Large intestine (tissue), 3 donors: ENCODE measurements at regions not wholly inside any gene's neighbourhood (a gene's known extent, or its start where the extent isn't known, plus 50 kb on each side); places are given as distances from the start of the nearest gene placed in this dataset.

Source experiments
- DNase-seq, 2 donors: peaks; one replicate each; pipeline versions ENCODE4 v3.0.0 to v3.0.0-alpha.2; 2013
- H3K27ac ChIP-seq: one replicate; pipeline ENCODE4 v1.5.1; 2013; ENCODE audit warnings: low read length
- H3K27me3 ChIP-seq: 2 replicates; pipeline ENCODE4 v1.6.1; 2013; ENCODE audit warnings: low read length; ENCODE audit not compliant: control insufficient read depth, insufficient read depth
- H3K36me3 ChIP-seq: 2 replicates; pipeline ENCODE4 v1.6.1; 2013; ENCODE audit warnings: low read length; ENCODE audit not compliant: control insufficient read depth, insufficient read depth
- H3K4me1 ChIP-seq: one replicate; pipeline ENCODE4 v1.6.1; 2013; ENCODE audit warnings: low read length; ENCODE audit not compliant: control insufficient read depth, insufficient read depth
- H3K4me3 ChIP-seq: one replicate; pipeline ENCODE4 v1.5.1; 2013; ENCODE audit warnings: low read length
- H3K9me3 ChIP-seq: one replicate; pipeline ENCODE4 v1.6.1; 2013; ENCODE audit warnings: mild to moderate bottlenecking, low read depth, low read length, moderate library complexity; ENCODE audit not compliant: control insufficient read depth
- WGBS: methylation state at CpG from one replicate; pipeline ENCODE4 v1.1.5; 2013; ENCODE audit warnings: low lambda C conversion rate; ENCODE audit not compliant: insufficient coverage; 5-methylcytosine and 5-hydroxymethylcytosine counted together

GRCh38 chr9:95733741-95734666 lies 141.5 kb upstream of the ERCC6L2 start:
- Histone ChIP-seq H3K4me1 (peaks cover 22% of the 10 kb centered on the region), H3K4me3 (no peak overlapping the region), H3K27ac (no peak overlapping the region), H3K36me3 (no peaks in the 10 kb centered on the region), H3K9me3 (peaks cover 4% of the 10 kb centered on the region), H3K27me3 (no peaks in the 10 kb centered on the region)
- DNase-seq, result no peak
- WGBS, result 0% methylated on average over 1 of the region's 12 CpGs

GRCh38 chr9:95732802-95733688 lies 142.4 kb upstream of the ERCC6L2 start:
- Histone ChIP-seq H3K4me3 (no peak overlapping the region), H3K27me3 (no peaks in the 10 kb centered on the region), H3K36me3 (no peaks in the 10 kb centered on the region), H3K27ac (no peak overlapping the region), H3K4me1 (peaks cover 22% of the 10 kb centered on the region), H3K9me3 (peaks cover 8% of the 10 kb centered on the region)
- no peak for DNase-seq
- no CpG with 5 or more reads among the region's 6 CpGs for WGBS

DNA sequence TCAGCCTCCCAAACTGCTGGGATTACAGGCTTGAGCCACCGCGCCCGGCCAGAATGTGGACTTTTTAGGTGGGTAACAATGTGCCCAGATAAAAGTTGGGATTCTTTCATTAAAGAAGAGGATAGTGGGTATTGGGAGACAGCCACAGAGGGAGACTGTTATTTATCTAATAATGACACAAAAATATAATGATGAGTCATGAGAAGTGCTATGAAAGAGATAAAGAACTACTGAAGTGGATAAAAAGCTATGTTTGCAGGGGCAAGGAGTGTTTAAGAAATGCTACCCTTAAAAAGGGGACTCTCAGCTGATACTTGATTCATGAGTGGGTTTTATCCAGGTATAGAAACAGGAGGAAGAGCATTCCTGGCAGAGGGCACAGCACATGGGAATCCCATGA lies 143.6 kb upstream of the ERCC6L2 start:
- Histone ChIP-seq H3K36me3 (no peaks in the 10 kb centered on the region), H3K27ac (no peak overlapping the region), H3K4me3 (no peak overlapping the region), H3K9me3 (peaks cover 8% of the 10 kb centered on the region), H3K4me1 (peaks cover 22% of the 10 kb centered on the region), H3K27me3 (no peaks in the 10 kb centered on the region)
- WGBS, result no CpG with 5 or more reads among the region's 3 CpGs
- no peak for DNase-seq

GRCh38 chr9:95729669-95730368 lies 145.7 kb upstream of the ERCC6L2 start:
- H3K4me3 ChIP-seq, result no peak overlapping the region
- 92% methylated on average over 2 of the region's 5 CpGs for WGBS
- no peak overlapping the region for H3K27ac ChIP-seq
- H3K4me1 ChIP-seq, result peaks cover 28% of the 10 kb centered on the region
- H3K9me3 ChIP-seq, result peaks cover 10% of the 10 kb centered on the region
- H3K36me3 ChIP-seq, result no peaks in the 10 kb centered on the region
- no peaks in the 10 kb centered on the region for H3K27me3 ChIP-seq
- DNase-seq, result peak in 1 of 2 donors; percentile 38

DNA sequence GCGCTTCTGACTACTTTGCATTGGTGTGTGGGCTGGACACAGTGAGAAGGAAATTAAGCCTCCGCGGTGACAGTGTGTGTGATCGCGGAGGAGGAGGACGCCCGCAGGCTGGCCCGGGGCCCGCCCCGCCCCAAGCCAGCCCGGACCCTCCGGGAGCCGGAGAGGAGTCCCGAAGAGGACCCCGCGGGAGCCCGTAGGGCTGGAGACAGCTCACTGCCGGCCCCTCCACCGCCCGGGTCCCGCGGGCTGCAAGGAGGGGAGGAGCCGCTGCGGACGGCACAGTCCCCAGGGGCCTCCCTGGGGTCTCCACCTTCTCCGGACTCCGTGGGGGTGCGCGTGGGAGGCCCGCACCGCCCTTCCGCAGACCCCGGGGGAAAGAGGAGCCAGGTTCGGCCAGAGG lies 146.4 kb upstream of the ERCC6L2 start:
- no peak for DNase-seq
- no peak overlapping the region for H3K27ac ChIP-seq
- peaks cover 34% of the 10 kb centered on the region for H3K4me1 ChIP-seq
- no peaks in the 10 kb centered on the region for H3K36me3 ChIP-seq
- H3K4me3 ChIP-seq, result no peak overlapping the region
- peaks cover 10% of the 10 kb centered on the region for H3K9me3 ChIP-seq
- no peaks in the 10 kb centered on the region for H3K27me3 ChIP-seq
- no CpG with 5 or more reads among the region's 34 CpGs for WGBS

DNA sequence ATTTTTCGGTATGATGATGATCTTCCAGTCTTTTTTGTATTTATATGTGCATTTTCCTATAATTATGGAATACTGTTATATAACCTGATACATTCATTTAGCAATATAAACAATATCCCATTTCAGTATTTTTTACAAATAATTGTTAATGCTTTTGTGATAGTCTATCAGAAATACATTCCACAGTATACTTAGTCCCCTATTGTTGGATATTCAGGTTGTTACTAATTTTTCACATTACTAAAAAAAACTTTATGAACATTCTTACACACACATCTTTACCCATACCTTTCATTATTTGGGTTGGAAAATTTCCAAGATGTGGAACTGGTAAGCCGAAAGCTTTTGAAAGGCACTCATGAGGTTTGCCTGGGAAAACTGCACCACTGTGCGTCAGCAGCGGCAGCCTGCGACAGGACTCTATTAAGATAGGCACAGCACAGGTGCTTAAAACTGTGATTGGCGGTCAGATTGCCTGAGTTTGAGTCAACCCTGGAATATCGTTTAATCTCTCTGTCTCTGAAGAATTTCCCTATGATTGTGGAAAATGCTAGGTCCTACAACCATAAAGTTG lies 147.5 kb upstream of the ERCC6L2 start:
- DNase-seq, result no peak
- H3K4me1 ChIP-seq, result peaks cover 34% of the 10 kb centered on the region
- H3K9me3 ChIP-seq, result peaks cover 10% of the 10 kb centered on the region
- H3K27ac ChIP-seq, result no peak overlapping the region
- WGBS, result 100% methylated on average over 1 of the region's 7 CpGs
- H3K36me3 ChIP-seq, result no peaks in the 10 kb centered on the region
- no peaks in the 10 kb centered on the region for H3K27me3 ChIP-seq
- H3K4me3 ChIP-seq, result no peak overlapping the region

- WGBS, result no CpG with 5 or more reads among the region's 2 CpGs
- no peak for DNase-seq
These were observed 148.7 kb upstream of the ERCC6L2 start for GRCh38 chr9:95726756-95727155.

DNA sequence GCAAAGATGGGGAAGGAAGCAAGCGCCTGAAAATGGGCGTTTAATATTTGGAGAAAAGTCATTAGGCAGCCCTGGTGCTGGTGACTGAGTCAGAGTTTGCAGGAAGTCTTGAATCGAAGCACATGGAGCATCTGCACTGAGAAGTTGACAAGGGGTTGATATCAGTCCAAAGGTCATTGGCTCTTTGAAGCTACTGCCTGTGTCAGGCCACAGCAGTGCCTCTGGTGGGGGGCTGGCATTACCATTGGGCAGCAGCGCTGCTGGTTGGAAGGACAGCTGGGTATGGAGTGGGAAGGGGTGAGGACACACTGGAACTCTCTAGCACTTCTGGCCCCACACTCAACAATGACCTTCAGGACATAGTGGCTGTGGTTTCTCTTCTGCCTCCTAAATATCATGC lies 150.4 kb upstream of the ERCC6L2 start:
- WGBS, result 83% methylated on average over 2 of the region's 4 CpGs
- Histone ChIP-seq H3K36me3 (no peaks in the 10 kb centered on the region), H3K27ac (peak overlapping the region; percentile 30), H3K4me3 (no peak overlapping the region), H3K27me3 (no peaks in the 10 kb centered on the region), H3K4me1 (peaks cover 19% of the 10 kb centered on the region), H3K9me3 (peaks cover 10% of the 10 kb centered on the region)
- peak in 1 of 2 donors; percentile 33 for DNase-seq

More at GRCh38 chr9:95726756-95727155, 148.7 kb upstream of the ERCC6L2 start:
- Histone ChIP-seq H3K4me3 (no peak overlapping the region), H3K9me3 (peaks cover 10% of the 10 kb centered on the region), H3K36me3 (no peaks in the 10 kb centered on the region), H3K27me3 (no peaks in the 10 kb centered on the region), H3K27ac (no peak overlapping the region), H3K4me1 (peaks cover 27% of the 10 kb centered on the region)

- Histone ChIP-seq H3K4me3 (no peak overlapping the region), H3K27me3 (no peaks in the 10 kb centered on the region), H3K4me1 (peaks cover 23% of the 10 kb centered on the region), H3K36me3 (no peaks in the 10 kb centered on the region), H3K9me3 (peaks cover 10% of the 10 kb centered on the region), H3K27ac (peak overlapping the region; percentile 30)
- peak in 1 of 2 donors; percentile 77 for DNase-seq
- WGBS, result 0% methylated on average over 2 of the region's 7 CpGs
These were observed 151.1 kb upstream of the ERCC6L2 start for GRCh38 chr9:95724253-95724991.
